ENCODE measurements at regions not wholly inside any gene's neighbourhood (a gene's known extent, or its start where the extent isn't known, plus 50 kb on each side); places are given as distances from the start of the nearest gene placed in this dataset.

GRCh38 chr16:63216696-63217423 lies 1180.6 kb upstream of the CDH8 start:
- no peak for TF ChIP-seq CTCF (IDR thresholded peaks at IDR 0.05; ENCODE audit: unreplicated experiment)
- Mint-ChIP-seq H3K36me3 (no peaks in the 10 kb centered on the region), H3K4me3 (no peak overlapping the region), H3K27me3 (ENCODE audit: low read depth) (no peaks in the 10 kb centered on the region), H3K27ac (no peak overlapping the region), H3K9me3 (no peaks in the 10 kb centered on the region), H3K4me1 (no peaks in the 10 kb centered on the region)
- no peak for DNase-seq (ENCODE audit: low spot score in 2 of 2, unreplicated experiment in 2 of 2)

GRCh38 chr16:63201851-63202250 lies 1165.6 kb upstream of the CDH8 start:
- DNase-seq (ENCODE audit: low spot score in 2 of 2, unreplicated experiment in 2 of 2), result no peak
- TF ChIP-seq CTCF (IDR thresholded peaks at IDR 0.05; ENCODE audit: unreplicated experiment), result no peak
- Mint-ChIP-seq H3K36me3 (no peaks in the 10 kb centered on the region), H3K4me3 (no peak overlapping the region), H3K27ac (no peak overlapping the region), H3K9me3 (peaks cover 4% of the 10 kb centered on the region), H3K4me1 (no peaks in the 10 kb centered on the region), H3K27me3 (ENCODE audit: low read depth) (no peaks in the 10 kb centered on the region)

GRCh38 chr16:63200940-63201339 lies 1164.7 kb upstream of the CDH8 start:
- Mint-ChIP-seq H3K4me3 (no peak overlapping the region), H3K36me3 (no peaks in the 10 kb centered on the region), H3K27me3 (ENCODE audit: low read depth) (no peaks in the 10 kb centered on the region), H3K9me3 (peaks cover 4% of the 10 kb centered on the region), H3K4me1 (no peaks in the 10 kb centered on the region), H3K27ac (no peak overlapping the region)
- no peak for TF ChIP-seq CTCF (IDR thresholded peaks at IDR 0.05; ENCODE audit: unreplicated experiment)
- DNase-seq (ENCODE audit: low spot score in 2 of 2, unreplicated experiment in 2 of 2), result no peak

GRCh38 chr16:63195336-63195735 lies 1159.1 kb upstream of the CDH8 start:
- H3K4me1 Mint-ChIP-seq, result no peaks in the 10 kb centered on the region
- no peak overlapping the region for H3K4me3 Mint-ChIP-seq
- no peak overlapping the region for H3K27ac Mint-ChIP-seq
- H3K36me3 Mint-ChIP-seq, result no peaks in the 10 kb centered on the region
- DNase-seq (ENCODE audit: low spot score in 2 of 2, unreplicated experiment in 2 of 2), result no peak
- H3K27me3 Mint-ChIP-seq (ENCODE audit: low read depth), result peaks cover 7% of the 10 kb centered on the region
- no peak for TF ChIP-seq CTCF (IDR thresholded peaks at IDR 0.05; ENCODE audit: unreplicated experiment)
- H3K9me3 Mint-ChIP-seq, result peaks cover 4% of the 10 kb centered on the region

- Mint-ChIP-seq H3K27me3 (ENCODE audit: low read depth) (peaks cover 7% of the 10 kb centered on the region), H3K27ac (no peak overlapping the region), H3K4me3 (no peak overlapping the region), H3K4me1 (no peaks in the 10 kb centered on the region), H3K36me3 (no peaks in the 10 kb centered on the region), H3K9me3 (no peaks in the 10 kb centered on the region)
- TF ChIP-seq CTCF (IDR thresholded peaks at IDR 0.05; ENCODE audit: unreplicated experiment), result no peak
- no peak for DNase-seq (ENCODE audit: low spot score in 2 of 2, unreplicated experiment in 2 of 2)
Measured at GRCh38 chr16:63192980-63193379, 1156.7 kb upstream of the CDH8 start.

All from mesothelial cell of epicardium (in vitro differentiated cells).